ENCODE measurements at regions not wholly inside any gene's neighbourhood (a gene's known extent, or its start where the extent isn't known, plus 50 kb on each side); places are given as distances from the start of the nearest gene placed in this dataset.

GRCh38 chr13:38530492-38530891 lies 156.4 kb upstream of the FREM2 start:
- TF ChIP-seq CTCF (IDR thresholded peaks at IDR 0.05) (peak; percentile 23 to 33 (median 31)), POLR2A (IDR thresholded peaks at IDR 0.05) (no peak)

Data from right lobe of liver (tissue), 4 donors.